AG09319 (cell line): ENCODE measurements at regions not wholly inside any gene's neighbourhood (a gene's known extent, or its start where the extent isn't known, plus 50 kb on each side); places are given as distances from the start of the nearest gene placed in this dataset.

Source experiments
- DNase-seq: peaks from one replicate; pipeline ENCODE4 v3.0.0-alpha.2; 2010; ENCODE audit warnings: low read depth; ENCODE audit errors: extremely low read depth
- TF ChIP-seq, protein P1 (sequence below): IDR thresholded peaks from 2 replicates; pipeline ENCODE4 v1.5.1; 2011; ENCODE audit warnings: low read depth, mild to moderate bottlenecking, inconsistent platforms, low read length, moderate library complexity

DNA sequence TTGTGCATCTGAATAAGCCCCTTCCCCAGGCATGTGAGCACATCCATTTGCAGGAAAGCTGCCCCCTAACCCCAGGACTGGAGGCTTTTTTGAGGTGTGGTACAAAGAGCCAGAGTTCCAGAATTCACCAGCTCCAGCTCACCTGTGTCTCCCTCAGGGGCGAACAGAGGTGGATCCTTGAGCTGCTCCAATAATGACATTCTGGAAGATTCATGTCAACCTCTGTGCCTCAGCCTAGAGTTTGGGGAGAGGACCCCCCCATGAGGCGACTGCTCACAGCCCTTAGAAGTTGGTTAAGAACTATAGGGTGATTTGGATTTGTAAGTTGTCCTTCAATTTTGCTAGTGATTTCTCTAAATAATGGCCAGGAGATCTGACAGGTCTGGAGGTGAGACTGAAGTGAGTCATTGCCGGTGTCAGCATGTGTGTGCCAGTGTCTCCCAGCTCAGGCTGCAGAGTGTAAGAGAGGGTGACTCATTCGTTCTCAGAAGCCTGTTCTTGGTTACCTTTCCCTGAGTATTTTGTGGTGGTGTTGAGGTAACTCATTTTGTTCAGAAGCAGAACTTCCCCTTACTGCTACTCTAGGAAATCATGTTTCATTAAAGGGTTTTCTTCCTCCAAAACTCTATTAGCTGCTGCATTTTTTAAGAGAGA, 136.9 kb upstream of the TOPAZ1 start:
- TF ChIP-seq, protein P1, sequence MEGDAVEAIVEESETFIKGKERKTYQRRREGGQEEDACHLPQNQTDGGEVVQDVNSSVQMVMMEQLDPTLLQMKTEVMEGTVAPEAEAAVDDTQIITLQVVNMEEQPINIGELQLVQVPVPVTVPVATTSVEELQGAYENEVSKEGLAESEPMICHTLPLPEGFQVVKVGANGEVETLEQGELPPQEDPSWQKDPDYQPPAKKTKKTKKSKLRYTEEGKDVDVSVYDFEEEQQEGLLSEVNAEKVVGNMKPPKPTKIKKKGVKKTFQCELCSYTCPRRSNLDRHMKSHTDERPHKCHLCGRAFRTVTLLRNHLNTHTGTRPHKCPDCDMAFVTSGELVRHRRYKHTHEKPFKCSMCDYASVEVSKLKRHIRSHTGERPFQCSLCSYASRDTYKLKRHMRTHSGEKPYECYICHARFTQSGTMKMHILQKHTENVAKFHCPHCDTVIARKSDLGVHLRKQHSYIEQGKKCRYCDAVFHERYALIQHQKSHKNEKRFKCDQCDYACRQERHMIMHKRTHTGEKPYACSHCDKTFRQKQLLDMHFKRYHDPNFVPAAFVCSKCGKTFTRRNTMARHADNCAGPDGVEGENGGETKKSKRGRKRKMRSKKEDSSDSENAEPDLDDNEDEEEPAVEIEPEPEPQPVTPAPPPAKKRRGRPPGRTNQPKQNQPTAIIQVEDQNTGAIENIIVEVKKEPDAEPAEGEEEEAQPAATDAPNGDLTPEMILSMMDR, result no peak
- no peak for DNase-seq

DNA sequence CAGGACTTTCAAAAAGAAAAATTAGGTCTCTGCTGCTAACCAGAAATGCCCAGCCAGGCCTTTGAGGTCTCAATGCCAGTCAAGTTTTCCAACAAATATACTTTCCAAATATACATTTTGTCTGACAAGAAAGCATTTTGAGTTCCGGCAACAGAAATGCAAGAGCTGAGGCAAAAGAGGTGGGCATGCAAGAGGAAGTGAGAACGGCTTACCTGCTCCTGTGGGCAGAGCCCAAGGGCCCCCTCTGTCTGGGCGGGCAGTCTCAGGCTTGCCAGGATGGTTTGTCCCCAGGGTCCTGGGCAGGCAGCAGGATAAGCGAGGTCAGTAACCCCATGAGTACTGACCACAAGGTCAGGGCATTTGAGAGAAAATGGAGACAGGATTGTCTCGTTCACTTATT, 136.1 kb upstream of the TOPAZ1 start:
- TF ChIP-seq, protein P1, result no peak
- no peak for DNase-seq

DNA sequence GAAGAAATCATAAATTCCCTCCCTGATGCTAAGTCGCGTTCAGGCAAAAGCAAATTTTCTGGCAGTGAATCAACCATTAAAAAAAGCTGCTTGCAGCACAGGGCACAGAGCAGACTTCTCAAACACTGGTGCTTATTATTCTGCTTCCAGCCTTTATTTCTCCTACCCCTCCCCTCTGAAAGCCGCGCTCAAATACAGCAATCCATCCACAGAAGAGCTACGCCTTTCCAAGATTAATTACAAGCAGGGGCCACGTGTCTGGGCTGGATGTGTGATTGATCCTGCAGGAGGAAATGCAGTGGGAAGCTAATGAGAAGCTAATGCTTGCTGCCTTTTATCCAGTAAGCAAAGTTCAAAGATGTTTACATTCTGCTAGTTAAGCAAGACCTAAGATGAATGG, 134.9 kb upstream of the TOPAZ1 start:
- DNase-seq, result no peak
- TF ChIP-seq, protein P1, result no peak

DNA sequence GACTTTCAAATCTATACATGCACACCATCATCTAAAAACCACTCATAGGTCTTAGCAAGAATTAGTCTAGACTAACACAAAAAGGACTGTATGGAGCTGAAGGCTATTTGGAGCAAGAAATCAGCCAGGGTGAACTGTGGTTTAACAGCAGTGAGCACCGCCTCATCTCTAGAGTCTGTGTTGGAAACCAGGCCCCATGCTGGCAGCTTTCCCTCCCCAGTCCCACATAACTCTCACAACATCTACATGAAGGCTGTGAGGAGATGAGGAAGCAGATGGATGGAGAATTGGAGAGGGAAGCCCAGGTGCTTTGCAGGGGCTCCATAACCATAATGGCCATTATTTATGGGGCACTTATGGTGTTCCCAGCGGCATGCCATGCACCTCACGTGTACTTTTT, 133.2 kb upstream of the TOPAZ1 start:
- TF ChIP-seq, protein P1, result no peak
- DNase-seq, result no peak

DNA sequence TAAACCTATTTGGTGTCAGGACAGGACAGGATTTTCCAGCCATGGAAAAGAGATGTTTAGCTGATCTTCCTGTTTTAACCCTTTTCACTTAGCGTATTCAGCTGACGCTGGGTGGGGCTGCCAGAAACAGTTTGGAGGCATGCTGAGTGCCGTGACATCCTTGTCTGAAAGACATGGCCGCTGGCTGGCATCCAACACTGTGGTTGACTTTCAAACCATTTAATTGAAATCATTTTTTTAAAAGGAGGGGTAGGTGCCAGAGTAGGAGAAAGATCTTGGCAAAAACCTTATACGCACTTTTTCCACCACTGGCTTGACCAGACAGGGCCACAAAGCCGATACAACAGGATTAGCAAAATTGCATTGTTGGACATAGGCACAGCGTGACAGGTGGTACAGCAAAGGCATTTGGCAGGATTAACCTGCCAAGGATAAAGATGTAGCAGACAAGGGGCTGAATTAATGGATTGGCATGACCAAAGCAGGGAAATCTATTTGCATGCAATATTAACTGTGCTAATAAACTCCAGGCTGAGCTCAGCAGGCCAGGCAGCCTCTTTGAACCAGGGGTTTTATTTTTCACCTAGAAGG, 131.8 kb upstream of the TOPAZ1 start:
- DNase-seq, result no peak
- TF ChIP-seq, protein P1, result no peak

DNA sequence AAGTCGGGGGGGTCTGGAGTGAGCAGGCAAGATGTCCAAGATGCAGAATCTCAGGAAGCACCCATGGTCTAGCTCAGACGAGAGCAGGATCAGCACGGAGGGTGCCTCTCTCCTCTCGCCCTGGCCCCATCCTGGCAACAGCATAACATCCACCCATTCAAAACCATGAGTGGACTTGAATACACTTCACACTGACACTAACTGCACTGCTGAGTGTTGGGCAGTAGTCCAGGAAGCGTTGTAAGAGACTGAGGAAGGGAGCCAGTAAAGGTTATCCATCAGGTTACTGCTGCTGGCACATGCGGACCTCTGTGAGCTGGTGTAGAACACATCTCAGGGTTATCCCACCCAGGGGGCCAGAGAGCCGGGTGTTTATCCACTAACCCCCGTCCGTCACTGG, 131.0 kb upstream of the TOPAZ1 start:
- TF ChIP-seq, protein P1, result no peak
- no peak for DNase-seq

DNA sequence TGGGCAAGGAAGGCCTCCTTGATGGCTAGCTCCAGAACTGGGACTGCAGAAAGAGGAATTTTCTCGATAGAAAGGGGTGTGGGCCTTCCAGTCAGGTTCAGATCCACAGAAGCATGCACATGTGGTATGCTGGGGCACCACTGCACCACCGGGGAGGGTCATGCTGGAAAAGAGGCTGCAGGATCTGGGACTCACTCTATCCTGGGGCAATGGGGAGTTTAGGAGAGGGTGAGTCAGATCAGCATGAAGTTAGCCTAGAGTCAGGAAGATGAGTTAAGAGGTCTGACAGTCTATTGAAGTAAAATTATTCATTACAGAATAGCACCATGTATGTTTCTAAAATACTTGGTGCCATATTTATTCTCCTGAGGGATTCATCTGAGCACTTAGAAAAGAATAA, 130.2 kb upstream of the TOPAZ1 start:
- TF ChIP-seq, protein P1, result no peak
- no peak for DNase-seq
